NCI-H526 (cell line): ENCODE measurements at regions not wholly inside any gene's neighbourhood (a gene's known extent, or its start where the extent isn't known, plus 50 kb on each side); places are given as distances from the start of the nearest gene placed in this dataset.
"Not testable (repeated sequence)": the region's sequence is repeated elsewhere in the genome, so short reads cannot be mapped to it uniquely, and the experiment has no call there.

Experiments
- DNase-seq, 2 experiments: peaks; one replicate each; lab custom pipeline; 2025; lab: John Stamatoyannopoulos, UW

DNA sequence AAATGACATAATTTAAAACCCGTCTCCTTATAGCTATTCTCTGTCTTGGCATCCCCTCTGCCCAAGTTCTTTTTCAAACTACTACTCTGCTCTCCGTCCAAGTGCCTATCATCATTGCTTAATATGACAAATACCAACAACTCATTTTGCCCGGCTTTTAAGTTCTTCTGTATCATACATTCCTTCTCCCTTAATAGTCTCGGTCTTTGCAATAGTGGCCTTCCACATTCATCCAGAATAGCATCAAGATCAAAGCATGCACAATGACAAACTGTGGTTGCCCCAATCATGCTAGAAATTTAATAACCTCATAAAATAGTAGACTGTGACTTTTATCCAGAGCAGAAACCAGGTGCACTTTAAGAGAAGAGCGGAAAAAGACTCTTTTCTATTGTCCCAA, 198.9 kb downstream of the ETV1 start:
- no peak for DNase-seq

DNA sequence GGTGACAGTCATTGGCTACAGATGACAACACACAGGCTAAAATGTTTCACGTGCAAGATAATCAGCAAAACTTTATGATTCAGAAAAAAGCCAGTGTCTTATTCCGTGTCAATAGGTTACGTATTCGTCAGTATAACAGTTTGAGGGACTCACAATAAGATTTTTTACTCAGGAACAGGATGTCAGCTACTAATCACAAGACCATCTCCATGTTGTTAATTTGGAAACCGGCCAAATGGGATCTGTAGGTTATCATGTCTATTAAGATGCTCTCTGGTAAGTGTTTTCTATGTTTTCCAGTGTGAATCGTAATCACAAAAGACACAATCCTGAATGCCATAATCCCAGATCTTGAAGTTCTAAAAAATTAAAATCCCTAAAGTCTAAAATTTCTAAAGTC, 197.3 kb downstream of the ETV1 start:
- no peak for DNase-seq

DNA sequence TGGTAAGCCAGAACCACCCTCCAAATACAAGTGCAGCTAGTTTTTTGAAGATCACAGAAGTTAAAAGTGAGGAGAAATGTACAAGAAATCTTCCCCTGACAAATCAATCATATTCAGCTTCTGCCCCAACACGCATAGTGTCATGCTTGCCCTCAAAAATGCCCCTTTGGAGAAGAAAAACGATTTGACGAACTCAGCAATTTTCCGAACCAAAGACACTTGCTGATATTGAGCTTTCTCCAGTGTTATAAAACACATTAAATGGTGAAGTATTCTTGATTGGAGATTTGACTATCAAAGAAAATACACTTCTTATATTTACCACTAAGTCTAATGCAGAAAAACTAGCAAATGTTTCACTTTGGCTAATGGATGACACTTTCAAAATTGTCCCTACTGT, 195.5 kb downstream of the ETV1 start:
- DNase-seq, result no peak

DNA sequence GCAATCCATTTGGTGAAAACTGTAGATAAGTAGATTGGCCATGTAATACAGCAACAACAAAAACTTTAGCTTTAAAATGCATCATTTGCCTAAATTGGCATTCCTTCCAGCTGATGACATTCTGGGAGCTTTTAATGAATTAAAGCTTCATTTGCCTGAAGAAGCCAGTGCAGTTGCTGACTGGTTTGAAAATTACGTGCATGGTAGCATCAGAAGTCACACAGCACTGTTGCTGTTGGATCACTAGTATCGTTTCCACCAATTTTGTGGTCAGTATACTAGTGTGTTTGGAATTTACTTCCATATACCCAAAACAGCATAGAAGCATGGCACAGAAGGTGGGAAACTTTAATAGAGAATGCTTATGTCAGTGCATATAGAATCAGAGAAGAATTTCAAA, 194.9 kb downstream of the ETV1 start:
- no peak for DNase-seq

DNA sequence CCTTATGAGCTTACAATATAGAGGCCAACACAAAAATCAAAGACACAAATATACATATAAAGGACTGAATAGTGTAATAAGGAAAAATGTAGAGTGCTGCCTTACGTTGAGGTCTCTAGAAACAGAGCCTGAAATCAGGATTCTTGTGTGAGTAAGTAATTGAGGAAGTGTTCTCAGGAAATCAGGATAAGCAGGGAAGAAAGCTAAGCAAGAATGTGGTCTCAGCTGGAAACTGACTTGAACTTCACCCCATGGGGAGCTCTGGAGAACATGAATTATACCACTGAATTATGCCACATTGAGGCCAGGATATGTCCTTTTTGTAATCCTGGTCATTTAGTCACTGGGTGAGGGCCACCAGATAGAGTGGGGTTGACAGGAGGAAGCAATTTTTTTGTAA, 191.9 kb downstream of the ETV1 start:
- DNase-seq, result no peak

- no peak for DNase-seq
These were observed 188.6 kb downstream of the ETV1 start for GRCh38 chr7:13800694-13801448.

GRCh38 chr7:13801669-13802068, 187.8 kb downstream of the ETV1 start:
- no peak for DNase-seq

- no peak for DNase-seq
These were observed 186.8 kb downstream of the ETV1 start for GRCh38 chr7:13802651-13803050.

DNA sequence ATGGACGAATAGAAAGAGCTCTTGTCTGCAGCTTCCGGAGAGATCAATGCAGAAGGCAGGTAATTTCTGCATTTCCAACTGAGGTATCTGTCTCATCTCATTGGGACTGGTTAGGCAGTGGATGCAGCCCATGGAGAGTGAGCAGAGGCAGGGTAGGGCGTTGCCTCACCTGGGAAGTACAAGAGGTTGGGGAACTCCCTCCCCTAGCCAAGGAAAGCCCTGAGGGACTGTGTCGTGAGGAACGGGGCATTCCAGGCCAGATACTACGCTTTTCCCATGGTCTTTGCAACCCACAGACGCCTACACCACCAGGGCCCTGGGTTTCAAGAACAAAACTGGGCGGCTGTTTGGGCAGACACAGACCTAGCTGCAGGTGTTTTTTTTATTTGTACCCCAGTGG, 186.3 kb downstream of the ETV1 start:
- no peak for DNase-seq

DNA sequence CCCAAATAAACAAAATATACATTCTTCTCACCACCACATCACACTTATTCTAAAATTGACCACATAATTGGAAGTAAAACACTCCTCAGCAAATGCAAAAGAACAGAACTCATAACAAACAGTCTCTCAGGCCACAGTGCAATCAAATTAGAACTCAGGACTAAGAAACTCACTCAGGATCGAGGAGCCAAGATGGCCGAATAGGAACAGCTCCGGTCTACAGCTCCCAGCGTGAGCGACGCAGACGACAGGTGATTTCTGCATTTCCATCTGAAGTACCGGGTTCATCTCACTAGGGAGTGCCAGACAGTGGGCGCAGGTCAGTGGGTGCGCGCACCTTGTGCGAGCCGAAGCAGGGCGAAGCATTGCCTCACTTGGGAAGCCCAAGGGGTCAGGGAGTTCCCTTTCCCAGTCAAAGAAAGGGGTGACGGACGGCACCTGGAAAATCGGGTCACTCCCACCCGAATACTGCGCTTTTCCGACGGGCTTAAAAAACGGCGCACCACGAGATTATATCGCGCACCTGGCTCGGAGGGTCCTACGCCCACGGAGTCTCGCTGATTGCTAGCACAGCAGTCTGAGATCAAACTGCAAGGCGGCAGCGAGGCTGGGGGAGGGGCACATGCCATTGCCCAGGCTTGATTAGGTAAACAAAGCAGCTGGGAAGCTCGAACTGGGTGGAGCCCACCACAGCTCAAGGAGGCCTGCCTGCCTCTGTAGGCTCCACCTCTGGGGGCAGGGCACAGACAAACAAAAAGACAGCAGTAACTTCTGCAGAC, 183.2 kb downstream of the ETV1 start:
- not testable (repeated sequence) for DNase-seq

- not testable (repeated sequence) for DNase-seq
These were observed 172.2 kb downstream of the ETV1 start for GRCh38 chr7:13817230-13817629.

- no peak for DNase-seq
These were observed 168.2 kb downstream of the ETV1 start for GRCh38 chr7:13821152-13821787.

DNA sequence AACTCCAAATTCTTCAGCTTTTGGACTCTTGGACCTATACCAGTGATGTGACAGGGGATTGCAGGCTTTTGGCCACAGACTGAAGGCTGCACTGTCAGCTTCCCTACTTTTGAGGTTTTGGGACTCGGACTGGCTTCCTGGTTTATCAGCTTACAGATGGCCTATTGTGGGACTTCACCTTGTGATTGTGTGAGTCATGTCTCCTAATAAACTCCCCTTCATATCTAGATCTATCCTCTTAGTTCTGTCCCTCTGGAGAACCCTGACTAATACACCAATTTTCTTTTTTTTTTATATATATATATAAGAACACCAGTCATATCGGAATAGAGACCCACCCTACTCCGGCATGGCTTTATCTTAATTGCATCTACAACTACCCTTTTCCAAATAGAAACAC, 166.8 kb downstream of the ETV1 start:
- no peak for DNase-seq

DNA sequence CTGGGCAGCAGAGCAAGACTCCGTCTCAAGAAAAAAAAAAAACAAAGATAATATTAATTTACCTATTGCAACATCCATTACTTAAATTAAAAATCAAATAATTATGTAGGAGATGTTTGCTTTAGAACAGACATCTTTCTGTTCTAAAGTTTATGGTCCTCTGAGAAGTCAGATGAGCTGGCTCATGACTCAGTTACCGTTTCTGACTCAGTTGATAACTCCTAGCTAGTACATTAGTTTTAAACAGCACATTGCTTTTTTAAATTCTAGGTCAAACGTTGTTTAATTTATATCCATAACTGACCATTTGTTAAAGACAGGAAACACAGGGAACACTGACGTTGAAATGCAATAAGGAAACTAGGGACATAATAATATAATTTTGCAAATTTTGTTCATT, 162.7 kb downstream of the ETV1 start:
- DNase-seq, result no peak

DNA sequence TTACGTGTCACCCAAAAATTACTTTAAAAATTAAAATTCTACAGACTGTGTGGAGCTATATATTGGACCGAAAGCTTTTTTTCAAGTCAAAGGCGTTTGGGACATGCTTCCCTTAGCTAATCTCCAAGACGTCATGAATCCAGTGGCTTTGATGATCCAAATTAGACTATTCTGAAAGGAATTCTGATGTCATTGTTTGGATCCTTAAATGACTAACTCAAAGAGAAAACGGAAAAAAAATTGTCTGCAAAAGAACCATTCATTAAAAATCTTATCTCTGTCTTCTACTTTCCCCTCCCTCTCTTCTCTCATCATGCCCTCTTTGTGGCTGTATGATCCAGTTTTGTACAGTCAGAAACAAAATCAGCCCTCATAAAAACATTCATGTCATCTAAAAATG, 161.8 kb downstream of the ETV1 start:
- no peak for DNase-seq

- DNase-seq, result no peak
These were observed 160.2 kb downstream of the ETV1 start for GRCh38 chr7:13829231-13829630.

GRCh38 chr7:13829914-13830900, 159.3 kb downstream of the ETV1 start:
- DNase-seq, result no peak

GRCh38 chr7:13832346-13832745, 157.1 kb downstream of the ETV1 start:
- DNase-seq, result no peak

GRCh38 chr7:13834328-13834761, 155.1 kb downstream of the ETV1 start:
- DNase-seq, result no peak

DNA sequence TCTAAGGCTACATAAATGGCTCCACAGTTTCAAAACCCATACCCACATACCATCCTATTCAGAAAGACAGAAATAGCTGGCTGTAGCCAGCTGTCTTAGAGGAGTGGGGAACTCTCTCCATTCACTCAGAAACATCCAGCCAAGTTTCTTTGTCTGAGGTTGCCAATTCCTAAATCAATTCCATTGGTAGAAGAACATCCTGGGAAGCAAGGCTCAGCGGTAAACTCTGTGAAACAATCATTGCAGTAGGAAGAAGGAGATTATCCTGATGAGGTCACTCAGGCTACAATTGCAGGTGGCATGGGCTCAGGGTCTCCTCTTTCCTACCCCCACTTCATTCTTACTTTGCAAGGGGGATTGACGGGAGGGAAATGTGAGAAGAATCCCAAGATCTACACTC, 154.0 kb downstream of the ETV1 start:
- DNase-seq, result no peak

DNA sequence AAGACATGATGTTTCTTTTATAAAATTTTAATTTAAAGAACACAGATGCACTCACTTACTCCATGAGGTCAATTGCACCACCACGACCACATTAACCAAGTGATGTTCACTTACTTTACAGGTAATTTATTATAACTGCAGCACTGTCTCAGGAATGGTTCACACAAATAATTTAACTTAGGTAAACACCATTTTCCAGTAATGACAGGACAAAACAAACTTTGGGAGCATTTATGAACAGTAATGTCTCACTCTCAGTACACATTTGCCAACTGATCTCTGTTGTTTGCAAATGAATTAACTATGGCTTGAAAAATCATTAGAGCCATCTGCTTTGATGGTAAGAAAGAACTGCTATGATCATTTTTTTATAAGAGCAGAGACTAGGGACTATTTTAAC, 150.4 kb downstream of the ETV1 start:
- DNase-seq, result no peak
